Activated CD8-positive, alpha-beta T cell treated with anti-CD3 and anti-CD28 coated beads for 36 hours (primary cell): ENCODE measurements at regions not wholly inside any gene's neighbourhood (a gene's known extent, or its start where the extent isn't known, plus 50 kb on each side); places are given as distances from the start of the nearest gene placed in this dataset.

Experiments used
- ATAC-seq: fragments of 200-7000 bp; cut with Tn5 transposase; one replicate; pipeline ENCODE4 v1.10.0; 2021; ENCODE audit warnings: mild to moderate bottlenecking, moderate library complexity
- CTCF ChIA-PET: fragments of 350-600 bp; sonication (Branson Sonifier 250); formaldehyde crosslinking; loops from one replicate; lab custom pipeline; 2021; ENCODE audit warnings: antibody characterized with exemption; lab: Charles Lee
- POLR2A ChIA-PET: fragments of 350-600 bp; sonication (Branson Sonifier 250); formaldehyde crosslinking; loops from one replicate; lab custom pipeline; 2021; ENCODE audit warnings: antibody characterized with exemption; lab: Charles Lee
- DNase-seq: peaks from one replicate; pipeline ENCODE4 v3.0.0-alpha.2; 2020
- H3K27ac Mint-ChIP-seq: one replicate; pipeline ENCODE4 v1.8.0; 2021; ENCODE audit warnings: mild to moderate bottlenecking, mixed read lengths
- H3K27me3 Mint-ChIP-seq: one replicate; pipeline ENCODE4 v1.8.0; 2021; ENCODE audit warnings: mixed read lengths
- H3K36me3 Mint-ChIP-seq: one replicate; pipeline ENCODE4 v1.8.0; 2021; ENCODE audit warnings: low read depth, mixed read lengths
- H3K4me1 Mint-ChIP-seq: one replicate; pipeline ENCODE4 v1.8.0; 2021; ENCODE audit warnings: low read depth, mixed read lengths
- H3K4me3 Mint-ChIP-seq: one replicate; pipeline ENCODE4 v1.8.0; 2021; ENCODE audit warnings: mild to moderate bottlenecking, moderate library complexity, mixed read lengths
- H3K9me3 Mint-ChIP-seq: one replicate; pipeline ENCODE4 v1.8.0; 2021; ENCODE audit warnings: mixed read lengths
- CTCF ChIP-seq: fragments of 200-600 bp; IDR thresholded peaks from one replicate; pipeline ENCODE4 v1.8.0; 2022; ENCODE audit warnings: antibody characterized with exemption, mild to moderate bottlenecking
- intact Hi-C: fragments of 100-400 bp; cut with micrococcal nuclease; formaldehyde crosslinking; loops from one replicate; pipeline ENCODE4 v1.10.0; 2022

- H3K27ac Mint-ChIP-seq, result no peak overlapping the region
- CTCF ChIA-PET, result no interaction called here
- H3K9me3 Mint-ChIP-seq, result peaks cover 2% of the 10 kb centered on the region
- H3K4me1 Mint-ChIP-seq, result no peaks in the 10 kb centered on the region
- H3K4me3 Mint-ChIP-seq, result no peak overlapping the region
- no peaks in the 10 kb centered on the region for H3K36me3 Mint-ChIP-seq
- H3K27me3 Mint-ChIP-seq, result no peaks in the 10 kb centered on the region
- ATAC-seq (no peak), DNase-seq (no peak)
- POLR2A ChIA-PET, result no interaction called here
- intact Hi-C loops, result no loop called here
- TF ChIP-seq CTCF, result no peak
Observed at GRCh38 chr2:187264612-187265011, 183.4 kb downstream of the CALCRL start.

GRCh38 chr2:187263675-187264560 lies 184.1 kb downstream of the CALCRL start:
- intact Hi-C loops, result no loop called here
- POLR2A ChIA-PET, result no interaction called here
- Mint-ChIP-seq H3K4me3 (no peak overlapping the region), H3K36me3 (no peaks in the 10 kb centered on the region), H3K27ac (no peak overlapping the region), H3K4me1 (no peaks in the 10 kb centered on the region), H3K9me3 (peaks cover 2% of the 10 kb centered on the region), H3K27me3 (no peaks in the 10 kb centered on the region)
- TF ChIP-seq CTCF, result no peak
- CTCF ChIA-PET, result interaction anchor here (0.6 kb wide), 1 partner anchor 116 kb away, joined by 3 read pairs; no protein-coding TSS in a partner anchor
- ATAC-seq (no peak), DNase-seq (no peak)

GRCh38 chr2:187261705-187262104 lies 186.3 kb downstream of the CALCRL start:
- H3K4me3 Mint-ChIP-seq, result no peak overlapping the region
- intact Hi-C loops, result no loop called here
- peaks cover 2% of the 10 kb centered on the region for H3K9me3 Mint-ChIP-seq
- no peaks in the 10 kb centered on the region for H3K27me3 Mint-ChIP-seq
- no peak for DNase-seq
- H3K36me3 Mint-ChIP-seq, result no peaks in the 10 kb centered on the region
- TF ChIP-seq CTCF, result no peak
- POLR2A ChIA-PET, result no interaction called here
- no peak overlapping the region for H3K27ac Mint-ChIP-seq
- CTCF ChIA-PET, result no interaction called here
- H3K4me1 Mint-ChIP-seq, result no peaks in the 10 kb centered on the region
- no peak for ATAC-seq

- Mint-ChIP-seq H3K27ac (no peak overlapping the region), H3K9me3 (peaks cover 1% of the 10 kb centered on the region), H3K36me3 (no peaks in the 10 kb centered on the region), H3K4me1 (no peaks in the 10 kb centered on the region), H3K4me3 (no peak overlapping the region), H3K27me3 (no peaks in the 10 kb centered on the region)
- DNase-seq (no peak), ATAC-seq (no peak)
- intact Hi-C loops, result no loop called here
- ChIA-PET POLR2A (no interaction called here), CTCF (no interaction called here)
- TF ChIP-seq CTCF, result no peak
Observed at GRCh38 chr2:187252063-187252462, 196.0 kb downstream of the CALCRL start.

GRCh38 chr2:187250137-187250536 lies 197.9 kb downstream of the CALCRL start:
- Mint-ChIP-seq H3K9me3 (peaks cover 1% of the 10 kb centered on the region), H3K27ac (no peak overlapping the region), H3K4me3 (no peak overlapping the region), H3K36me3 (no peaks in the 10 kb centered on the region), H3K27me3 (no peaks in the 10 kb centered on the region), H3K4me1 (no peaks in the 10 kb centered on the region)
- TF ChIP-seq CTCF, result no peak
- CTCF ChIA-PET, result no interaction called here
- ATAC-seq (no peak), DNase-seq (no peak)
- intact Hi-C loops, result no loop called here
- POLR2A ChIA-PET, result no interaction called here
